K562 (cell line): ENCODE measurements at regions not wholly inside any gene's neighbourhood (a gene's known extent, or its start where the extent isn't known, plus 50 kb on each side); places are given as distances from the start of the nearest gene placed in this dataset.

Experiments
- BRD4 ChIP-seq: fragments of 200-600 bp; sonication (generic); IDR thresholded peaks from 2 replicates; pipeline ENCODE4 v1.6.1; 2017; ENCODE audit warnings: inconsistent platforms
- CEBPB ChIP-seq: fragments of 450-650 bp; IDR thresholded peaks from 2 replicates; pipeline ENCODE4 v1.6.1; 2016; ENCODE audit warnings: missing genetic modification characterization, missing compliant biosample characterization
- CHD4 ChIP-seq: fragments of 200-600 bp; sonication (generic); IDR thresholded peaks from 3 replicates; pipeline ENCODE4 v1.6.1; 2012; ENCODE audit warnings: low read depth, mild to moderate bottlenecking, mixed read lengths, low read length, inconsistent platforms; ENCODE audit not compliant: insufficient read depth, insufficient replicate concordance, poor library complexity, severe bottlenecking
- DPF2 ChIP-seq: fragments of 450-650 bp; IDR thresholded peaks from 2 replicates; pipeline ENCODE4 v1.6.1; 2016
- ESRRA ChIP-seq: fragments of 450-650 bp; IDR thresholded peaks from 2 replicates; pipeline ENCODE4 v1.6.1; 2014; ENCODE audit warnings: low read depth, mild to moderate bottlenecking, moderate library complexity, borderline replicate concordance
- FOXK1 ChIP-seq: sonication (generic); formaldehyde crosslinking; IDR thresholded peaks from 2 replicates; pipeline ENCODE4 v1.8.0; 2022; ENCODE audit warnings: missing genetic modification reagents, mild to moderate bottlenecking, borderline replicate concordance
- GATAD2A ChIP-seq: fragments of 450-650 bp; IDR thresholded peaks from 2 replicates; pipeline ENCODE4 v1.6.1; 2017
- GTF2A2 ChIP-seq: IDR thresholded peaks from 2 replicates; pipeline ENCODE4 v1.6.1; 2016; ENCODE audit warnings: mild to moderate bottlenecking, missing genetic modification characterization, missing compliant biosample characterization
- GTF2F1 ChIP-seq: IDR thresholded peaks from 2 replicates; pipeline ENCODE4 v1.6.1; 2011; ENCODE audit warnings: low read depth, low read length, improper control_type of control experiment
- HDAC2 ChIP-seq: fragments of 450-650 bp; IDR thresholded peaks from 2 replicates; pipeline ENCODE4 v1.6.1; 2016; ENCODE audit warnings: mild to moderate bottlenecking
- MAFK ChIP-seq: IDR thresholded peaks from 2 replicates; pipeline ENCODE4 v1.6.1; 2011; ENCODE audit warnings: low read length, improper control_type of control experiment
- MEF2A ChIP-seq: IDR thresholded peaks from 2 replicates; pipeline ENCODE4 v1.6.1; 2011; ENCODE audit warnings: low read depth, mild to moderate bottlenecking, low read length, moderate library complexity; ENCODE audit not compliant: control insufficient read depth
- MYNN ChIP-seq, 2 experiments: sonication (generic); formaldehyde crosslinking in 1 of 2; IDR thresholded peaks; 2 replicates each; pipeline versions ENCODE4 v1.5.0 to v1.6.1; 2016 to 2020; ENCODE audit warnings: antibody characterized with exemption in 1 of 2, missing genetic modification reagents in 1 of 2
- NFE2L1 ChIP-seq: fragments of 450-650 bp; IDR thresholded peaks from 2 replicates; pipeline ENCODE4 v1.6.1; 2016; ENCODE audit warnings: missing genetic modification characterization, low read depth, mild to moderate bottlenecking, missing compliant biosample characterization, moderate library complexity, borderline replicate concordance
- PML ChIP-seq: IDR thresholded peaks from 2 replicates; pipeline ENCODE4 v1.6.1; 2012; ENCODE audit warnings: low read length, inconsistent platforms
- RUNX1 ChIP-seq: sonication (generic); IDR thresholded peaks from 2 replicates; pipeline ENCODE4 v1.6.1; 2016; ENCODE audit warnings: antibody characterized with exemption, low read depth
- SLC30A9 ChIP-seq: fragments of 250-450 bp; sonication (Bioruptor Pico); IDR thresholded peaks from 2 replicates; pipeline ENCODE4 v1.8.0; 2022; ENCODE audit warnings: mild to moderate bottlenecking, moderate library complexity
- SMARCC2 ChIP-seq: fragments of 450-650 bp; IDR thresholded peaks from 2 replicates; pipeline ENCODE4 v1.6.1; 2017; ENCODE audit warnings: antibody characterized with exemption, moderate library complexity, mild to moderate bottlenecking, low read depth
- ZNF232 ChIP-seq: sonication (generic); formaldehyde crosslinking; IDR thresholded peaks from 2 replicates; pipeline ENCODE4 v1.8.0; 2022; ENCODE audit warnings: mild to moderate bottlenecking, missing genetic modification reagents
- ZNF239 ChIP-seq: fragments of 250-450 bp; sonication (Bioruptor Pico); IDR thresholded peaks from 2 replicates; pipeline ENCODE4 v1.4.0; 2020; ENCODE audit warnings: mild to moderate bottlenecking
- ZNF583 ChIP-seq: fragments of 250-450 bp; sonication (Bioruptor Pico); IDR thresholded peaks from 2 replicates; pipeline ENCODE4 v1.4.0; 2020
- ZNF76 ChIP-seq: fragments of 250-450 bp; sonication (Bioruptor Pico); IDR thresholded peaks from 2 replicates; pipeline ENCODE4 v1.4.0; 2020; ENCODE audit warnings: mild to moderate bottlenecking, moderate library complexity, borderline replicate concordance
- TF ChIP-seq, protein P1 (sequence below): fragments of 250-450 bp; sonication (Bioruptor Pico); IDR thresholded peaks from 2 replicates; pipeline ENCODE4 v1.5.0; 2021
- TF ChIP-seq, protein P2 (sequence below): sonication (generic); formaldehyde crosslinking; IDR thresholded peaks from 2 replicates; pipeline ENCODE4 v1.8.0; 2022; ENCODE audit warnings: missing genetic modification reagents, mild to moderate bottlenecking, borderline replicate concordance
- TF ChIP-seq, protein P3 (sequence below): fragments of 250-450 bp; sonication (Bioruptor Pico); IDR thresholded peaks from 2 replicates; pipeline ENCODE4 v1.5.0; 2022; ENCODE audit warnings: mild to moderate bottlenecking

DNA sequence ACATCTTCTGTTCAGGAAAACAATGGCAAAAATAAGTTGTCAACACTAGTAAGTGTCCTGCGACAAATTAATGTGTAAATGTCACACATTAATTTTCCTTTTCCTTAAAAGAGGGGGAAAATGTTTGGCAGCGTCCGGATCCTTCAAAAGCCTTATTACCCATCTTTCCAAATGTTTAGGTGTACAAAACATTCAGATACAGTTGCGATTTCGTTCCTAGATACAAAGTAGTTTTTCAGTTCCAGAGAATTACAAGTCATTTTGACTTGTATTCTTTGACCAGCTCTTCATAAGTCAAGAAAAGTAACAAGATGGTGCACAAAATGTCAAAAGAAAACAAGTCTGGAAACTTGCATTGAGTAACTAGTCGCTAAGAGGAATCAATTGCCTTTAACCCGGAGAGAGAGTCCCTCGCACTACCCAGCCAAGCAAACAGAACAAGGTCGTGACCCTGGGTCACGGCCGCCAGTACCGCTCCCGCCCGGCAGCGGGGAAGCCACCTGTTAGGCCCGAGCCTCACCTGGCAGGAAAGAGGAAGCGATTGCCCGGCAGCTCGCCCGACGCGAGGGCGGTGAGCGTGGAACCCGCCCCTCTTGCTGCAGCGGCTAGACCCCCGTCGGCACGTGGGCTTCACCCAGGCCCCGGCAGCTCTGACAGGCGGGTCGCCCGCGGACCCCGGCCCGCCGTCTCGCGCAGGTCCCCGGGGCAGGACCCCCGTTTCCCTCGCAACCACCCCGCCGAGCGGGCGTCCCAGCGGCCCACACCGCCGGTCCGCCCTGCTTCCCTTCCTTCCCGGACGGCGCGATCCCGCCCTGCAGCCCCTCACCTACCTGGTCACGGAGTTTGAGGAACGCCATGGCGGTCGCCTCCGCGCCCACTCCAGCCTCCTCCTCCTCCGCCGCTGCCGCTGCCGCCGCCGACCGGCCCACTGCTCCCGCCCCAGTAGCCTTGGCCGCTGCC, 61.0 kb upstream of the ANKRD28 start (continued):
- TF ChIP-seq MAFK (no peak), DPF2 (peak; percentile 23; the same call in 1 of the 2 replicates), HDAC2 (peak; percentile 26; the same call in 1 of the 2 replicates), ZNF232 (CRISPR knock-in tag) (no peak), GTF2A2 (tag) (no peak), PML (no peak; the same call in 1 of the 2 replicates), NFE2L1 (tag) (no peak), ZNF583 (CRISPR knock-in tag) (no peak), CHD4 (no peak), SMARCC2 (no peak), GATAD2A (peak; percentile 42; the same call in 1 of the 2 replicates), ZNF239 (CRISPR knock-in tag) (no peak), RUNX1 (no peak), MYNN (IDR thresholded peaks at IDR 0.05) (peak; percentile 67; the same call in 1 of the 2 replicates), MYNN (CRISPR knock-in tag; IDR thresholded peaks at IDR 0.05) (no peak), CEBPB (no peak), FOXK1 (no peak), BRD4 (no peak), SLC30A9 (CRISPR knock-in tag) (no peak), ESRRA (peak; percentile 94), ZNF76 (no peak), MEF2A (no peak), GTF2F1 (no peak)
- TF ChIP-seq, protein P1, sequence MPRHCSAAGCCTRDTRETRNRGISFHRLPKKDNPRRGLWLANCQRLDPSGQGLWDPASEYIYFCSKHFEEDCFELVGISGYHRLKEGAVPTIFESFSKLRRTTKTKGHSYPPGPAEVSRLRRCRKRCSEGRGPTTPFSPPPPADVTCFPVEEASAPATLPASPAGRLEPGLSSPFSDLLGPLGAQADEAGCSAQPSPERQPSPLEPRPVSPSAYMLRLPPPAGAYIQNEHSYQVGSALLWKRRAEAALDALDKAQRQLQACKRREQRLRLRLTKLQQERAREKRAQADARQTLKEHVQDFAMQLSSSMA (CRISPR knock-in tag): 0 out of 2 replicates have a peak, but pooled peaks have one; percentile 63
- TF ChIP-seq, protein P2, sequence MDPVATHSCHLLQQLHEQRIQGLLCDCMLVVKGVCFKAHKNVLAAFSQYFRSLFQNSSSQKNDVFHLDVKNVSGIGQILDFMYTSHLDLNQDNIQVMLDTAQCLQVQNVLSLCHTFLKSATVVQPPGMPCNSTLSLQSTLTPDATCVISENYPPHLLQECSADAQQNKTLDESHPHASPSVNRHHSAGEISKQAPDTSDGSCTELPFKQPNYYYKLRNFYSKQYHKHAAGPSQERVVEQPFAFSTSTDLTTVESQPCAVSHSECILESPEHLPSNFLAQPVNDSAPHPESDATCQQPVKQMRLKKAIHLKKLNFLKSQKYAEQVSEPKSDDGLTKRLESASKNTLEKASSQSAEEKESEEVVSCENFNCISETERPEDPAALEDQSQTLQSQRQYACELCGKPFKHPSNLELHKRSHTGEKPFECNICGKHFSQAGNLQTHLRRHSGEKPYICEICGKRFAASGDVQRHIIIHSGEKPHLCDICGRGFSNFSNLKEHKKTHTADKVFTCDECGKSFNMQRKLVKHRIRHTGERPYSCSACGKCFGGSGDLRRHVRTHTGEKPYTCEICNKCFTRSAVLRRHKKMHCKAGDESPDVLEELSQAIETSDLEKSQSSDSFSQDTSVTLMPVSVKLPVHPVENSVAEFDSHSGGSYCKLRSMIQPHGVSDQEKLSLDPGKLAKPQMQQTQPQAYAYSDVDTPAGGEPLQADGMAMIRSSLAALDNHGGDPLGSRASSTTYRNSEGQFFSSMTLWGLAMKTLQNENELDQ: no peak
- TF ChIP-seq, protein P3, sequence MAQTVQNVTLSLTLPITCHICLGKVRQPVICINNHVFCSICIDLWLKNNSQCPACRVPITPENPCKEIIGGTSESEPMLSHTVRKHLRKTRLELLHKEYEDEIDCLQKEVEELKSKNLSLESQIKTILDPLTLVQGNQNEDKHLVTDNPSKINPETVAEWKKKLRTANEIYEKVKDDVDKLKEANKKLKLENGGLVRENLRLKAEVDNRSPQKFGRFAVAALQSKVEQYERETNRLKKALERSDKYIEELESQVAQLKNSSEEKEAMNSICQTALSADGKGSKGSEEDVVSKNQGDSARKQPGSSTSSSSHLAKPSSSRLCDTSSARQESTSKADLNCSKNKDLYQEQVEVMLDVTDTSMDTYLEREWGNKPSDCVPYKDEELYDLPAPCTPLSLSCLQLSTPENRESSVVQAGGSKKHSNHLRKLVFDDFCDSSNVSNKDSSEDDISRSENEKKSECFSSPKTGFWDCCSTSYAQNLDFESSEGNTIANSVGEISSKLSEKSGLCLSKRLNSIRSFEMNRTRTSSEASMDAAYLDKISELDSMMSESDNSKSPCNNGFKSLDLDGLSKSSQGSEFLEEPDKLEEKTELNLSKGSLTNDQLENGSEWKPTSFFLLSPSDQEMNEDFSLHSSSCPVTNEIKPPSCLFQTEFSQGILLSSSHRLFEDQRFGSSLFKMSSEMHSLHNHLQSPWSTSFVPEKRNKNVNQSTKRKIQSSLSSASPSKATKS (CRISPR knock-in tag): no peak
